ENCODE measurements at regions not wholly inside any gene's neighbourhood (a gene's known extent, or its start where the extent isn't known, plus 50 kb on each side); places are given as distances from the start of the nearest gene placed in this dataset.

DNA sequence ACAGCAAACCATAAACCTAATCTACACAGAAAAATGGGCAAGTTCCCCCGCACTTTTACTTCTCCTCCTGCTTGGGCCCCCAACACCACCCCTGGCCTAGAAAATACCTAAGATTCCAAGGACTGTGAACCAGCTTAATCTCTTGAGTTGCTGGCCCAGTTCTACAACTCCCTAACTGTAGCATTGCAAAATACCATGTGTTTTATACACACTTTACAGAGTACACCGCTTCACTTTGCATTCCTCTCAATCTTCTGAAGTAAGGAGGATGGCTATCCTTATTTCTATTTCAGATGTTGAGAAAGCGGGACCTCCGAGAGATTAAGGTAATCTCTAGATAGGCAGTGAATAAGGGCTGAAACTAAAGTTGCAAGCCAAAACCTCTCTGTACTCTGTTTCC, 408.3 kb upstream of the NR5A2 start:
- TF ChIP-seq, protein P1, sequence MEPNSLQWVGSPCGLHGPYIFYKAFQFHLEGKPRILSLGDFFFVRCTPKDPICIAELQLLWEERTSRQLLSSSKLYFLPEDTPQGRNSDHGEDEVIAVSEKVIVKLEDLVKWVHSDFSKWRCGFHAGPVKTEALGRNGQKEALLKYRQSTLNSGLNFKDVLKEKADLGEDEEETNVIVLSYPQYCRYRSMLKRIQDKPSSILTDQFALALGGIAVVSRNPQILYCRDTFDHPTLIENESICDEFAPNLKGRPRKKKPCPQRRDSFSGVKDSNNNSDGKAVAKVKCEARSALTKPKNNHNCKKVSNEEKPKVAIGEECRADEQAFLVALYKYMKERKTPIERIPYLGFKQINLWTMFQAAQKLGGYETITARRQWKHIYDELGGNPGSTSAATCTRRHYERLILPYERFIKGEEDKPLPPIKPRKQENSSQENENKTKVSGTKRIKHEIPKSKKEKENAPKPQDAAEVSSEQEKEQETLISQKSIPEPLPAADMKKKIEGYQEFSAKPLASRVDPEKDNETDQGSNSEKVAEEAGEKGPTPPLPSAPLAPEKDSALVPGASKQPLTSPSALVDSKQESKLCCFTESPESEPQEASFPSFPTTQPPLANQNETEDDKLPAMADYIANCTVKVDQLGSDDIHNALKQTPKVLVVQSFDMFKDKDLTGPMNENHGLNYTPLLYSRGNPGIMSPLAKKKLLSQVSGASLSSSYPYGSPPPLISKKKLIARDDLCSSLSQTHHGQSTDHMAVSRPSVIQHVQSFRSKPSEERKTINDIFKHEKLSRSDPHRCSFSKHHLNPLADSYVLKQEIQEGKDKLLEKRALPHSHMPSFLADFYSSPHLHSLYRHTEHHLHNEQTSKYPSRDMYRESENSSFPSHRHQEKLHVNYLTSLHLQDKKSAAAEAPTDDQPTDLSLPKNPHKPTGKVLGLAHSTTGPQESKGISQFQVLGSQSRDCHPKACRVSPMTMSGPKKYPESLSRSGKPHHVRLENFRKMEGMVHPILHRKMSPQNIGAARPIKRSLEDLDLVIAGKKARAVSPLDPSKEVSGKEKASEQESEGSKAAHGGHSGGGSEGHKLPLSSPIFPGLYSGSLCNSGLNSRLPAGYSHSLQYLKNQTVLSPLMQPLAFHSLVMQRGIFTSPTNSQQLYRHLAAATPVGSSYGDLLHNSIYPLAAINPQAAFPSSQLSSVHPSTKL (CRISPR knock-in tag; IDR thresholded peaks at IDR 0.05): no peak
- TF ChIP-seq SCMH1 (CRISPR knock-in tag; IDR thresholded peaks at IDR 0.05; ENCODE audit: borderline replicate concordance) (no peak), EZH2 (conservative IDR thresholded peaks at IDR 0.05; ENCODE audit: low read depth, low read length) (no peak), ETV5 (CRISPR knock-in tag; IDR thresholded peaks at IDR 0.05; ENCODE audit: borderline replicate concordance) (no peak), ARNT2 (CRISPR knock-in tag; IDR thresholded peaks at IDR 0.05; ENCODE audit: low read depth) (no peak)
- TF ChIP-seq, protein P2, sequence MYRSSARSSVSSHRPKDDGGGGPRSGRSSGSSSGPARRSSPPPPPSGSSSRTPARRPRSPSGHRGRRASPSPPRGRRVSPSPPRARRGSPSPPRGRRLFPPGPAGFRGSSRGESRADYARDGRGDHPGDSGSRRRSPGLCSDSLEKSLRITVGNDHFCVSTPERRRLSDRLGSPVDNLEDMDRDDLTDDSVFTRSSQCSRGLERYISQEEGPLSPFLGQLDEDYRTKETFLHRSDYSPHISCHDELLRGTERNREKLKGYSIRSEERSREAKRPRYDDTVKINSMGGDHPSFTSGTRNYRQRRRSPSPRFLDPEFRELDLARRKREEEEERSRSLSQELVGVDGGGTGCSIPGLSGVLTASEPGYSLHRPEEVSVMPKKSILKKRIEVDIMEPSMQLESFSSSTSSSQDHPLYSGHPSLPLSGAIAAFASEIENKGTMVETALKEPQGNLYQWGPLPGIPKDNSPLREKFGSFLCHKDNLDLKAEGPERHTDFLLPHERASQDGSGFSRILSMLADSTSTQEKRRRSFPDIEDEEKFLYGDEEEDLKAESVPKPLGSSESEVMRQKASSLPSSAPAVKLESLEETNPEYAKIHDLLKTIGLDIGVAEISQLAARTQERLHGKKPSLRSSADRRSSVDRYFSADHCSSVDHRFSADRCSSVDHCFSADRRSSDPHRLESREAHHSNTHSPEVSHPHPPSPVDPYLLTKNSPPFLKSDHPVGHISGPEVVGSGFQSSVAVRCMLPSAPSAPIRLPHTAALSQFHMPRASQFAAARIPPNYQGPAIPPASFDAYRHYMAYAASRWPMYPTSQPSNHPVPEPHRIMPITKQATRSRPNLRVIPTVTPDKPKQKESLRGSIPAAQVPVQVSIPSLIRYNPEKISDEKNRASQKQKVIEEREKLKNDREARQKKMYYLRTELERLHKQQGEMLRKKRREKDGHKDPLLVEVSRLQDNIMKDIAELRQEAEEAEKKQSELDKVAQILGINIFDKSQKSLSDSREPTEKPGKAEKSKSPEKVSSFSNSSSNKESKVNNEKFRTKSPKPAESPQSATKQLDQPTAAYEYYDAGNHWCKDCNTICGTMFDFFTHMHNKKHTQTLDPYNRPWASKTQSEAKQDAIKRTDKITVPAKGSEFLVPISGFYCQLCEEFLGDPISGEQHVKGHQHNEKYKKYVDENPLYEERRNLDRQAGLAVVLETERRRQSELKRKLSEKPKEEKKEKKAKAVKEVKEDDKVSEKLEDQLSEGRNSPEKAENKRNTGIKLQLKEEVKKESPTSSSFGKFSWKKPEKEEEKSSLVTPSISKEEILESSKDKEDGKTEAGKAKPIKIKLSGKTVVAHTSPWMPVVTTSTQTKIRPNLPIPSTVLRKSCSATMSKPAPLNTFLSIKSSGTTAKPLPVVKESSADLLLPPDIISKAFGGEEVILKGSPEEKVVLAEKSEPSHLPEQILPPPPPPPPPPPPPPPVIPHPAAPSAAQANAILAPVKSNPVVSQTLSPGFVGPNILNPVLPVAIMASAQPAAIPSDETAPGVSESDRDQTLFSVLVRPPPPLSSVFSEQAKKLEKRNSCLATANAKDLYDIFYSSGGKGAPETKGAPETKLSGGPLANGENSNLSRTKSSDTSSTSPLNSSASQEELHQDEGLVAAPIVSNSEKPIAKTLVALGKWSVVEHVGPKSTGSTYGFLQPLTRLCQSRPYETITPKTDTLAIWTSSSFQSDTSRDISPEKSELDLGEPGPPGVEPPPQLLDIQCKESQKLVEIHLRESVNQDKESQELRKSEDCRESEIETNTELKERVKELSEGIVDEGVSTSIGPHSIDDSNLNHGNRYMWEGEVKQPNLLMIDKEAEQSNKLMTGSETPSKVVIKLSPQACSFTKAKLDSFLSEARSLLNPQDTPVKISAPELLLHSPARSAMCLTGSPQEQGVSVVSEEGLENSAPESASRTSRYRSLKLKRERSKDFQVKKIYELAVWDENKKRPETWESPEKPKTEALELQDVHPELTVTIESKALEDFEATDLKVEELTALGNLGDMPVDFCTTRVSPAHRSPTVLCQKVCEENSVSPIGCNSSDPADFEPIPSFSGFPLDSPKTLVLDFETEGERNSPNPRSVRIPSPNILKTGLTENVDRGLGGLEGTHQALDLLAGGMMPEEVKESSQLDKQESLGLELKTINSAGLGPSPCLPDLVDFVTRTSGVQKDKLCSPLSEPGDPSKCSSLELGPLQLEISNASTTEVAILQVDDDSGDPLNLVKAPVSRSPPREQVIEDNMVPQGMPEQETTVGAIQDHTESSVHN (CRISPR knock-in tag; IDR thresholded peaks at IDR 0.05): no peak
- TF ChIP-seq, protein P3, sequence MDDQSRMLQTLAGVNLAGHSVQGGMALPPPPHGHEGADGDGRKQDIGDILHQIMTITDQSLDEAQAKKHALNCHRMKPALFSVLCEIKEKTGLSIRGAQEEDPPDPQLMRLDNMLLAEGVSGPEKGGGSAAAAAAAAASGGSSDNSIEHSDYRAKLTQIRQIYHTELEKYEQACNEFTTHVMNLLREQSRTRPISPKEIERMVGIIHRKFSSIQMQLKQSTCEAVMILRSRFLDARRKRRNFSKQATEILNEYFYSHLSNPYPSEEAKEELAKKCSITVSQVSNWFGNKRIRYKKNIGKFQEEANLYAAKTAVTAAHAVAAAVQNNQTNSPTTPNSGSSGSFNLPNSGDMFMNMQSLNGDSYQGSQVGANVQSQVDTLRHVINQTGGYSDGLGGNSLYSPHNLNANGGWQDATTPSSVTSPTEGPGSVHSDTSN (CRISPR knock-in tag; IDR thresholded peaks at IDR 0.05; ENCODE audit: borderline replicate concordance): no peak
